ENCODE measurements at regions not wholly inside any gene's neighbourhood (a gene's known extent, or its start where the extent isn't known, plus 50 kb on each side); places are given as distances from the start of the nearest gene placed in this dataset.

DNA sequence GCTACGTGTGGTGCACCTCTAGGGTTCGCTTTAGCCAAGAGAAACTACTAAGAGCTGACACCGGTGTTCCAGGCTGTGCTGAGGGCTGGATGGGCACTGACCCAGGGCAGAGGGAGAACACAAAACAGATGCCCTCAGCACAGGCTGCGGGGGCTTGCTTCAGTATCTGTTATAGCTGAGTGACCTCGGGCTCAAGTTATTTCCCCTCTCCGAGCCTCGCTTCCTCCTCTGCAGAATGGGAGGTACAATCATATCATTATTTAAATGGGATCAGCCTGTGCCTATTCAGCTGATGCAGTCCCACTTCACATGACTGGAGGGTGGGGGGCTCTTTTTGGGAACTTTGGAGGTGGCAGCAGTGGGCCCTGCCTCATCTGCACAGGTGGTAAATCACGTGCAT, 156.1 kb upstream of the APCDD1 start:
- no peak for TF ChIP-seq PRDM10 (tag by site-specific recombination; IDR thresholded peaks at IDR 0.05)
- no peak for TF ChIP-seq ZBTB21 (tag by site-specific recombination; IDR thresholded peaks at IDR 0.05)
- TF ChIP-seq CTCF (tag by site-specific recombination; IDR thresholded peaks at IDR 0.05), result no peak
- no peak for TF ChIP-seq ZNF239 (tag by site-specific recombination; IDR thresholded peaks at IDR 0.05)
- TF ChIP-seq YY1 (tag by site-specific recombination; IDR thresholded peaks at IDR 0.05), result no peak
- no peak for TF ChIP-seq ZNF747 (tag by site-specific recombination; IDR thresholded peaks at IDR 0.05)
- TF ChIP-seq ZNF555 (tag by site-specific recombination; conservative IDR thresholded peaks at IDR 0.05), result no peak
- TF ChIP-seq ZBTB7A (tag by site-specific recombination; IDR thresholded peaks at IDR 0.05; ENCODE audit: low read depth), result no peak
- TF ChIP-seq ZNF600 (tag by site-specific recombination; IDR thresholded peaks at IDR 0.05), result no peak
